Activated T-cell treated with anti-CD3 and anti-CD28 coated beads, Interleukin-2, amount 50 U/mL, for 4 hours (primary cell): ENCODE measurements at regions not wholly inside any gene's neighbourhood (a gene's known extent, or its start where the extent isn't known, plus 50 kb on each side); places are given as distances from the start of the nearest gene placed in this dataset.
"Not testable (repeated sequence)": the region's sequence is repeated elsewhere in the genome, so short reads cannot be mapped to it uniquely, and the experiment has no call there.

Source experiments
- ATAC-seq, 2 donors: fragments of 200-7000 bp; cut with Tn5 transposase; one replicate each; pipeline ENCODE4 v1.10.0; 2021
- DNase-seq: peaks from one replicate; pipeline ENCODE4 v3.0.0-alpha.2; 2020
- H3K27me3 Mint-ChIP-seq: one replicate; pipeline ENCODE4 v1.8.0; 2021; ENCODE audit warnings: low read depth, mixed read lengths
- H3K36me3 Mint-ChIP-seq: one replicate; pipeline ENCODE4 v1.8.0; 2022; ENCODE audit warnings: mixed read lengths; ENCODE audit not compliant: insufficient read depth
- H3K4me1 Mint-ChIP-seq: one replicate; pipeline ENCODE4 v1.8.0; 2021; ENCODE audit warnings: low read depth, mixed read lengths
- H3K4me3 Mint-ChIP-seq: one replicate; pipeline ENCODE4 v1.8.0; 2021; ENCODE audit warnings: mild to moderate bottlenecking, moderate library complexity, mixed read lengths
- H3K9me3 Mint-ChIP-seq: one replicate; pipeline ENCODE4 v1.8.0; 2021; ENCODE audit warnings: mixed read lengths

- H3K4me3 Mint-ChIP-seq = no peak overlapping the region
- ATAC-seq = no peak
- H3K9me3 Mint-ChIP-seq = no peaks in the 10 kb centered on the region
Measured at GRCh38 chr3:185995352-185995751, 57.5 kb upstream of the TRA2B start.

DNA sequence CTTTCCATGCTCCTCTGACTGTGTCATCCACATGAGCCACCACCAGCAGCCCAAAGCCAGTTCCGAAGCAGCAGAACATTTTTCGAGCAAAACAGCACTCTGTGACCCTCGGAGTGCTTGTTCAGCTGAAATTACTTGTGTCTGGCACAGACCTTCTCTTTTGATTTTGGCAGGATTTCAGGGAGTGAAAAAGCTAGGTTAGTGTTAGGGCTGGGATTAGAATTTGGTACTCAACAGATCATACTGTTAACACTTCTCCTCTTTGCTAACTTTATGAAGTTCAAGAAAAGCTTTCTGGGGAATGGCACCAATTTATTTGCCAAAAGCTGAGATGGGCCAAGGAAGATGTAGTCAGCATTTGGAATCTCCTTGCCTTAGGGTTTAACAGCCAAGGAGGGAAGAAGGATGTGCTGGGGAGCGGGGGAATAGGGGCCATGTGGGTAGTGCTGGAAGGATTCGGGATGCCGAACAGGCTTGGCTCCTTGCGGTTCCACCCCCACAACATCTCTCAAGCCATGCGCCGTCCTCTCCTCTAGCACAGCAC is 55.1 kb upstream of the TRA2B start:
- DNase-seq (no peak), ATAC-seq (no peak)
- Mint-ChIP-seq H3K27me3 (peaks cover 6% of the 10 kb centered on the region), H3K4me1 (no peaks in the 10 kb centered on the region), H3K9me3 (no peaks in the 10 kb centered on the region), H3K36me3 (no peaks in the 10 kb centered on the region), H3K4me3 (no peak overlapping the region)

More at GRCh38 chr3:185995352-185995751, 57.5 kb upstream of the TRA2B start:
- Mint-ChIP-seq H3K27me3 (peaks cover 11% of the 10 kb centered on the region), H3K4me1 (no peaks in the 10 kb centered on the region), H3K36me3 (no peaks in the 10 kb centered on the region)
- no peak for DNase-seq

DNA sequence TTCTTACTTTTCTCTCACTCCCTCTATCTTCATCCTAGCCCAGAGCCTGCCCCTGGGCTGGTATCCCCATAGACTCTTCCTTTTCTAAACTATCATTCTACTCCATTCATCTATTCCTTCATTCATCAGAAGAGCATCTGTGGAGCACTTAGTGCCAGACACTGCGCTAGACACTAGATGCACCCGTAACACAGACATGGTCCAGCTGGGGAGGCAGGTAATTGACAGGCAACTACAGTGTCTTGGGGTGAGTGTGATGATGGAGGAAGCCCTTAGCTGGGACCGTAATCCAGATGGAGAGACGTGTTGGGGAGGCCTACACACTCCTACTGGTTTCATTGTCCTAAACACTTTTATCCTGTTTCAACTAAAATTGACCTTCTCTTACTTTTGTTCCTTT is 53.2 kb upstream of the TRA2B start:
- H3K27me3 Mint-ChIP-seq, H3K9me3 Mint-ChIP-seq, H3K4me1 Mint-ChIP-seq, H3K4me3 Mint-ChIP-seq, DNase-seq, H3K36me3 Mint-ChIP-seq: not testable (repeated sequence)
- peak in 1 of 2 donors; percentile 41 for ATAC-seq

DNA sequence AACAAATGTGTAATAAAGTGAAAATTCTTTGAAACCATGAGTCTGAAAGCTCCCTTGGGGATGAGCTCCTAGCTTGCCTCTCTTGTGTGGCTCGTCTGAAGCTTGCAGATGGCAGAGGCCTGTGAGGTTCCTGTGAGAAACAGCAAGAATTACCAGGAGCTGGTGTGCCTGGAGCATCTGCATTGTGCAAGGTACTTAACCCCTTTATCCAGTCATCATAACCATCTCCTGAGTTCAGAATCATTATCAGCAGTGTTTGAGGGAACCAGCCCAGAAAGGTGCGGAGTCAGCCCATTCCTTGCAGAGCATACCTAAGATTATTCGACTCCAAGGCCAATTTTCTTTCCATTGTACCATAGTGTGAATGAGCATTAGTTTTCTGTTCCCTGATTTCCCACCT is 51.7 kb upstream of the TRA2B start:
- H3K36me3 Mint-ChIP-seq = no peaks in the 10 kb centered on the region
- no peak for ATAC-seq
- H3K27me3 Mint-ChIP-seq = peaks cover 6% of the 10 kb centered on the region
- no peak overlapping the region for H3K4me3 Mint-ChIP-seq
- DNase-seq = no peak
- H3K9me3 Mint-ChIP-seq = no peaks in the 10 kb centered on the region
- no peaks in the 10 kb centered on the region for H3K4me1 Mint-ChIP-seq

DNA sequence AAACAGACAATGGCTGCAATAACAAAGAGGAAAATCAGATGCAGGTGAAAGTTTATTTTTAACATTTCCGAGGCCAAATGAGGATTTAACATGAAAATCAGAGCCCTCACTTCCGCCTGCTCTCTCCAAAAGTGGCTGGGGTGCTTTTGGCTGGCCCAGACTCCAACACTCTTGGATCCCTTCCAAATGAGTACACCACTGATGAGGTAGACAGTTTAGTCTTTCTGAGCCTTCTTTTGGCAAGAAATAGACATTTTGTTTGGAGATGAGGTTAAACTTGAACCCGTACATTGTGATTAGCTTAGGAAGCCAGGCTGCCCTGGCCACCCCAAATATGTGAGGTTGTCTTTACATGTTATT is 51.0 kb upstream of the TRA2B start:
- H3K4me1 Mint-ChIP-seq = no peaks in the 10 kb centered on the region
- H3K27me3 Mint-ChIP-seq = peaks cover 9% of the 10 kb centered on the region
- H3K9me3 Mint-ChIP-seq = no peaks in the 10 kb centered on the region
- H3K36me3 Mint-ChIP-seq = no peaks in the 10 kb centered on the region
- no peak overlapping the region for H3K4me3 Mint-ChIP-seq
- ATAC-seq = no peak
- no peak for DNase-seq

DNA sequence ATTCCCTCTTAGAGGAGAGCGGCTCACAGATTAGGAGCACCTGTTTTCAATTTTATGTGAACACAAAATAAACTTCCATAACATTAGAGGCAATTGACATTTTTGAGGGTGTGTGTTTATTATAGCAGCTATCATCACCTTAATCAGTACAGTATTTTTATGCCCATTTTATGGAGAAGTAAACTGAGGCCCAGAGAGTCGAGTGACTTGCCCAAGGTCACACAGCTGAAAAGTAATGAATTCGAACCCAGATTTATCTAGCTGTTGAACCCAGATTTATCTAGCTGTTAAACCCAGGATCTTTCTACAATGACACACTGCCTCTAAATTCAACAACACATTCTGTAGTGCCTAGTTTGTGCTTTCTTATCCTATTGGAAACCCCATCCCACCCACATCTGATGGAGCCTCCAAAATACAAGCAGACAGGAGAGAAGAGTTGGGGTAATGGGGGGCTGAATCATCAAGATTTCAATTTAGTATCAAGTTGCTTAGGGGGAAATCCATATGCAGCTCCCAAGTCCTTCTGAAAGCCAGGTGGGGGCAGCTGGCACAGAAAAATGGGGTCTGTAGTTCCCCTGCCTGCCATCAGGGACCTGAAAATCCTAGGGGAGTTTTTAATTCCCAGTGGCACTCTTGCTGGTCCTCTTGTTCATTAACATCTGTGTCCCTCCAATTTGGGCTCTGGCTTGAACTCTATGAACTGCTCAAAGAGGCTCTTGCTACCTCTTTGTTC is 50.4 kb upstream of the TRA2B start:
- H3K4me1 Mint-ChIP-seq = peaks cover 4% of the 10 kb centered on the region
- H3K4me3 Mint-ChIP-seq = no peak overlapping the region
- H3K36me3 Mint-ChIP-seq = no peaks in the 10 kb centered on the region
- ATAC-seq = no peak
- H3K27me3 Mint-ChIP-seq = peaks cover 10% of the 10 kb centered on the region
- no peaks in the 10 kb centered on the region for H3K9me3 Mint-ChIP-seq
- no peak for DNase-seq
